ENCODE measurements at regions not wholly inside any gene's neighbourhood (a gene's known extent, or its start where the extent isn't known, plus 50 kb on each side); places are given as distances from the start of the nearest gene placed in this dataset.

GRCh38 chr9:28688172-28688571 is 1114.9 kb upstream of the C9orf72 start:
- 44% methylated on average over 1 of the region's 1 CpG for WGBS
- TF ChIP-seq POLR2A (IDR thresholded peaks at IDR 0.05; ENCODE audit: low read depth) (no peak), POLR2AphosphoS5 (IDR thresholded peaks at IDR 0.05) (no peak), EP300 (IDR thresholded peaks at IDR 0.05) (no peak), CTCF (IDR thresholded peaks at IDR 0.05) (no peak)

GRCh38 chr9:28692012-28692411 is 1118.7 kb upstream of the C9orf72 start:
- intact Hi-C loops (cut with DNase I): no loop called here
- Histone ChIP-seq H3K4me3 (no peak overlapping the region), H3K9me3 (no peaks in the 10 kb centered on the region), H3K4me1 (peaks cover 0 to 7% (median 0%) of the 10 kb centered on the region in 4 donors), H3K27ac (replicated peaks in 1 of 4) (no peak overlapping the region), H3K27me3 (no peaks in the 10 kb centered on the region), H3K36me3 (no peaks in the 10 kb centered on the region)
- no peak for DNase-seq (ENCODE audit: extremely low spot score)
- no peak for TF ChIP-seq EP300 (IDR thresholded peaks at IDR 0.05)
- TF ChIP-seq POLR2AphosphoS5 (IDR thresholded peaks at IDR 0.05): no peak
- WGBS: 94% methylated on average over 8 of the region's 8 CpGs

More at GRCh38 chr9:28688172-28688571, 1114.9 kb upstream of the C9orf72 start:
- no peak overlapping the region for H3K4me3 ChIP-seq
- intact Hi-C loops (cut with DNase I): no loop called here
- no peaks in the 10 kb centered on the region for H3K36me3 ChIP-seq
- no peaks in the 10 kb centered on the region for H3K9me3 ChIP-seq
- DNase-seq (ENCODE audit: extremely low spot score): no peak
- H3K27ac ChIP-seq (replicated peaks in 1 of 4): no peak overlapping the region
- peaks cover 0 to 7% (median 0%) of the 10 kb centered on the region in 4 donors for H3K4me1 ChIP-seq
- no peaks in the 10 kb centered on the region for H3K27me3 ChIP-seq

- Histone ChIP-seq H3K27me3 (no peaks in the 10 kb centered on the region), H3K9me3 (peaks cover 0 to 15% (median 8%) of the 10 kb centered on the region in 4 donors), H3K4me1 (no peaks in the 10 kb centered on the region), H3K27ac (replicated peaks in 1 of 4) (no peak overlapping the region), H3K4me3 (no peak overlapping the region), H3K36me3 (no peaks in the 10 kb centered on the region)
- 45% methylated on average over 2 of the region's 2 CpGs for whole genome bisulfite sequencing
- TF ChIP-seq POLR2AphosphoS5 (IDR thresholded peaks at IDR 0.05) (no peak), CTCF (IDR thresholded peaks at IDR 0.05) (no peak), EP300 (IDR thresholded peaks at IDR 0.05) (no peak), POLR2A (IDR thresholded peaks at IDR 0.05; ENCODE audit: low read depth) (no peak)
- DNase-seq (ENCODE audit: extremely low spot score): no peak
- intact Hi-C loops (cut with DNase I): no loop called here
These were observed 1123.7 kb upstream of the C9orf72 start for GRCh38 chr9:28696960-28697359.

GRCh38 chr9:28699632-28700031 is 1126.4 kb upstream of the C9orf72 start:
- Histone ChIP-seq H3K36me3 (no peaks in the 10 kb centered on the region), H3K9me3 (peaks cover 0 to 15% (median 8%) of the 10 kb centered on the region in 4 donors), H3K4me3 (no peak overlapping the region), H3K27ac (replicated peaks in 1 of 4) (no peak overlapping the region), H3K4me1 (no peaks in the 10 kb centered on the region), H3K27me3 (no peaks in the 10 kb centered on the region)
- intact Hi-C loops (cut with DNase I): no loop called here
- TF ChIP-seq POLR2AphosphoS5 (IDR thresholded peaks at IDR 0.05): no peak
- no peak for TF ChIP-seq CTCF (IDR thresholded peaks at IDR 0.05)
- TF ChIP-seq POLR2A (IDR thresholded peaks at IDR 0.05; ENCODE audit: low read depth): no peak
- TF ChIP-seq EP300 (IDR thresholded peaks at IDR 0.05): no peak
- no peak for DNase-seq (ENCODE audit: extremely low spot score)
- 80% methylated on average over 6 of the region's 6 CpGs for WGBS

- 56% methylated on average over 2 of the region's 2 CpGs for WGBS
- TF ChIP-seq POLR2AphosphoS5 (IDR thresholded peaks at IDR 0.05): no peak
- TF ChIP-seq CTCF (IDR thresholded peaks at IDR 0.05): no peak
- TF ChIP-seq EP300 (IDR thresholded peaks at IDR 0.05): no peak
- TF ChIP-seq POLR2A (IDR thresholded peaks at IDR 0.05; ENCODE audit: low read depth): no peak
- Histone ChIP-seq H3K27ac (replicated peaks in 1 of 4) (no peak overlapping the region), H3K4me3 (no peak overlapping the region), H3K4me1 (no peaks in the 10 kb centered on the region), H3K9me3 (no peaks in the 10 kb centered on the region), H3K36me3 (no peaks in the 10 kb centered on the region), H3K27me3 (no peaks in the 10 kb centered on the region)
- intact Hi-C loops (cut with DNase I): no loop called here
- DNase-seq (ENCODE audit: extremely low spot score): no peak
These were observed 1134.3 kb upstream of the C9orf72 start for GRCh38 chr9:28707616-28708015.

All from esophagus muscularis mucosa (tissue), 4 donors.